GM12873 (cell line): ENCODE measurements at regions not wholly inside any gene's neighbourhood (a gene's known extent, or its start where the extent isn't known, plus 50 kb on each side); places are given as distances from the start of the nearest gene placed in this dataset.

Source experiments
- CTCF ChIP-seq: IDR thresholded peaks from 2 replicates; pipeline ENCODE4 v1.5.1; 2012; ENCODE audit warnings: low read depth, mild to moderate bottlenecking, moderate library complexity, low read length, control low read depth; ENCODE audit not compliant: insufficient read depth; ENCODE audit errors: missing control alignments

GRCh38 chr3:66592927-66593625 is 92.3 kb upstream of the LRIG1 start:
- no peak for TF ChIP-seq CTCF

GRCh38 chr3:66593978-66594377 is 93.2 kb upstream of the LRIG1 start:
- no peak for TF ChIP-seq CTCF

GRCh38 chr3:66597308-66597863 is 96.6 kb upstream of the LRIG1 start:
- no peak for TF ChIP-seq CTCF

GRCh38 chr3:66598168-66598567 is 97.3 kb upstream of the LRIG1 start:
- TF ChIP-seq CTCF, result no peak

- TF ChIP-seq CTCF, result no peak
Observed at GRCh38 chr3:66602237-66602636, 101.4 kb upstream of the LRIG1 start.

- TF ChIP-seq CTCF, result no peak
Observed at GRCh38 chr3:66602691-66603090, 101.9 kb upstream of the LRIG1 start.

GRCh38 chr3:66603151-66603611 is 102.4 kb upstream of the LRIG1 start:
- no peak for TF ChIP-seq CTCF
